Fibroblast of lung (primary cell): ENCODE measurements at regions not wholly inside any gene's neighbourhood (a gene's known extent, or its start where the extent isn't known, plus 50 kb on each side); places are given as distances from the start of the nearest gene placed in this dataset.

Experiments
- DNase-seq, 2 donors: peaks; one replicate each; pipeline versions ENCODE4 v3.0.0 to v3.0.0-alpha.2; 2010; ENCODE audit warnings: low read depth in 2 of 2
- H2AFZ ChIP-seq: 2 replicates; pipeline ENCODE4 v1.5.1; 2012; ENCODE audit warnings: low read length, control low read depth, inconsistent platforms
- H3K27ac ChIP-seq: 2 replicates; pipeline ENCODE4 v1.5.1; 2011; ENCODE audit warnings: low read length, control low read depth; ENCODE audit not compliant: insufficient read depth
- H3K27me3 ChIP-seq: 2 replicates; pipeline ENCODE4 v1.5.1; 2011; ENCODE audit warnings: mild to moderate bottlenecking, low read length; ENCODE audit not compliant: control insufficient read depth, insufficient read depth
- H3K36me3 ChIP-seq: 2 replicates; pipeline ENCODE4 v1.5.1; 2011; ENCODE audit warnings: low read length; ENCODE audit not compliant: control insufficient read depth, insufficient read depth
- H3K4me1 ChIP-seq: 2 replicates; pipeline ENCODE4 v1.5.1; 2011; ENCODE audit warnings: low read length; ENCODE audit not compliant: control insufficient read depth, insufficient read depth; ENCODE audit errors: extremely low read depth
- H3K4me2 ChIP-seq: 2 replicates; pipeline ENCODE4 v1.5.1; 2011; ENCODE audit warnings: low read length, control low read depth; ENCODE audit not compliant: insufficient read depth; ENCODE audit errors: extremely low read depth
- H3K4me3 ChIP-seq, 4 experiments: fragments of 200-600 bp in 1 of 4; sonication (generic) in 1 of 4; replicated peaks in 1 of 4; 2 replicates each; pipeline ENCODE4 v1.5.1; 2011 to 2016; ENCODE audit warnings: low read length in 4 of 4, low read depth in 3 of 4, mild to moderate bottlenecking in 3 of 4, control low read depth in 2 of 4, inconsistent platforms in 1 of 4, mixed read lengths in 1 of 4; ENCODE audit not compliant: insufficient read depth in 1 of 4; ENCODE audit errors: control extremely low read depth in 1 of 4
- H3K79me2 ChIP-seq: 2 replicates; pipeline ENCODE4 v1.5.1; 2012; ENCODE audit warnings: mild to moderate bottlenecking, low read length, inconsistent platforms; ENCODE audit not compliant: control insufficient read depth, insufficient read depth
- H3K9ac ChIP-seq: 2 replicates; pipeline ENCODE4 v1.5.1; 2011; ENCODE audit warnings: mild to moderate bottlenecking, low read length, control low read depth; ENCODE audit not compliant: insufficient read depth
- H3K9me3 ChIP-seq: 2 replicates; pipeline ENCODE4 v1.5.1; 2012; ENCODE audit warnings: low read depth, low read length; ENCODE audit not compliant: control insufficient read depth, insufficient read depth
- H4K20me1 ChIP-seq: 2 replicates; pipeline ENCODE4 v1.5.1; 2011; ENCODE audit warnings: low read length; ENCODE audit not compliant: control insufficient read depth, insufficient read depth; ENCODE audit errors: extremely low read depth
- CTCF ChIP-seq, 2 donors: IDR thresholded peaks in 1 of 2; conservative IDR thresholded peaks in 1 of 2; 1 replicate in 1 of 2; 2 replicates in 1 of 2; pipeline ENCODE4 v1.5.1; 2011 to 2012; ENCODE audit warnings: low read length in 2 of 2, control low read depth in 1 of 2, inconsistent platforms in 1 of 2, low read depth in 1 of 2, mild to moderate bottlenecking in 1 of 2
- EZH2 ChIP-seq: IDR thresholded peaks from 2 replicates; pipeline ENCODE4 v1.5.1; 2012; ENCODE audit warnings: low read length, control low read depth, mild to moderate bottlenecking; ENCODE audit errors: missing control alignments

- Histone ChIP-seq H2AFZ (no peak overlapping the region), H3K9me3 (no peaks in the 10 kb centered on the region), H3K9ac (no peak overlapping the region), H3K4me3 (no peak overlapping the region), H4K20me1 (no peaks in the 10 kb centered on the region), H3K4me1 (no peaks in the 10 kb centered on the region), H3K36me3 (no peaks in the 10 kb centered on the region), H3K27me3 (no peaks in the 10 kb centered on the region), H3K27ac (no peak overlapping the region), H3K79me2 (no peaks in the 10 kb centered on the region), H3K4me2 (no peak overlapping the region)
- peak in 1 of 2 donors; percentile 59 for DNase-seq
- TF ChIP-seq EZH2 (no peak), CTCF (conservative IDR thresholded peaks at IDR 0.05 in 1 of 2, IDR thresholded peaks at IDR 0.05 in 1 of 2; ENCODE audit: low read depth in 1 of 2, low read length in 2 of 2) (no peak)
These were observed 166.6 kb downstream of the ZNF330 start for GRCh38 chr4:141387299-141387698.

DNA sequence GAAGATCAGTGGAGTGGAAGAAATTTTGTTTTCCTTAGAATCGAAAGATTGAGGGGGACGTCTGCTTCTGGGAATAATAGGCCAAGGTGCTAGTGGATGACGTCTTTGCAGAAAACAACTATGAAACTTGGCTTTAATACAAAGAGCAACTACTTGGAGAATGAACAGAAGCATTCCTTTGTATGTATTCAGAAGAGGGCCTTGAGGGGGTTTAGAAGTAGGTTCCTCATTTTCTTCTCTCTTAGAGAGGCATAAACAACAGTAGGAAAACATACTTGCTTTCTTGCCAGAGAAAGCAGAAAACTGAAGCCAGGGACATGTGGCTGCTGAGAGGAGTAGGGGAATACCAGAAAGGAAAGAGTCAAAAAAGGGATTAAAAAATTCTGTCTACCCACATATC is 167.8 kb downstream of the ZNF330 start:
- Histone ChIP-seq H3K4me3 (no peak overlapping the region), H4K20me1 (no peaks in the 10 kb centered on the region), H3K4me2 (peak overlapping the region; percentile 3), H2AFZ (peak overlapping the region; percentile 3), H3K27ac (no peak overlapping the region), H3K79me2 (no peaks in the 10 kb centered on the region), H3K9ac (no peak overlapping the region), H3K9me3 (no peaks in the 10 kb centered on the region), H3K36me3 (no peaks in the 10 kb centered on the region), H3K4me1 (no peaks in the 10 kb centered on the region), H3K27me3 (no peaks in the 10 kb centered on the region)
- peak; percentile 58 to 97 for DNase-seq
- no peak for TF ChIP-seq CTCF (conservative IDR thresholded peaks at IDR 0.05 in 1 of 2, IDR thresholded peaks at IDR 0.05 in 1 of 2; ENCODE audit: low read depth in 1 of 2, low read length in 2 of 2)
- no peak for TF ChIP-seq EZH2

- H2AFZ ChIP-seq = no peak overlapping the region
- H4K20me1 ChIP-seq = no peaks in the 10 kb centered on the region
- no peaks in the 10 kb centered on the region for H3K9me3 ChIP-seq
- H3K27me3 ChIP-seq = no peaks in the 10 kb centered on the region
- H3K4me2 ChIP-seq = no peak overlapping the region
- H3K4me3 ChIP-seq = no peak overlapping the region
- no peaks in the 10 kb centered on the region for H3K36me3 ChIP-seq
- no peak overlapping the region for H3K27ac ChIP-seq
- no peaks in the 10 kb centered on the region for H3K4me1 ChIP-seq
- no peak overlapping the region for H3K9ac ChIP-seq
- peak in 1 of 2 donors; percentile 82 for DNase-seq
- no peaks in the 10 kb centered on the region for H3K79me2 ChIP-seq
- TF ChIP-seq EZH2 (no peak), CTCF (conservative IDR thresholded peaks at IDR 0.05 in 1 of 2, IDR thresholded peaks at IDR 0.05 in 1 of 2; ENCODE audit: low read depth in 1 of 2, low read length in 2 of 2) (no peak)
These were observed 169.0 kb downstream of the ZNF330 start for GRCh38 chr4:141389649-141390048.
